GM12891 (cell line): ENCODE measurements at regions not wholly inside any gene's neighbourhood (a gene's known extent, or its start where the extent isn't known, plus 50 kb on each side); places are given as distances from the start of the nearest gene placed in this dataset.

ENCODE experiments used
- DNase-seq: peaks from one replicate; pipeline ENCODE4 v3.0.0; 2011; ENCODE audit warnings: low spot score; ENCODE audit not compliant: insufficient read length
- FAIRE-seq: peaks from 2 replicates; lab custom pipeline; 2011; peaks lifted over from hg19 to GRCh38; lab: Jason Lieb, UNC
- PAX5 ChIP-seq: IDR thresholded peaks from 2 replicates; pipeline ENCODE4 v1.6.1; 2011; ENCODE audit warnings: low read length, moderate library complexity, mild to moderate bottlenecking; ENCODE audit not compliant: insufficient read depth, severe bottlenecking
- POLR2A ChIP-seq: IDR thresholded peaks from 2 replicates; pipeline ENCODE4 v1.6.1; 2011; ENCODE audit warnings: low read depth, low read length, control low read depth
- POLR2AphosphoS5 ChIP-seq: IDR thresholded peaks from 2 replicates; pipeline ENCODE4 v1.6.1; 2011; ENCODE audit warnings: low read depth, low read length, control low read depth
- POU2F2 ChIP-seq: IDR thresholded peaks from 2 replicates; pipeline ENCODE4 v1.6.1; 2011; ENCODE audit warnings: low read depth, mild to moderate bottlenecking, control low read depth, low read length, moderate library complexity
- SPI1 ChIP-seq: IDR thresholded peaks from 2 replicates; pipeline ENCODE4 v1.6.1; 2011; ENCODE audit warnings: low read depth, low read length, control low read depth
- TAF1 ChIP-seq: IDR thresholded peaks from 2 replicates; pipeline ENCODE4 v1.6.1; 2011; ENCODE audit warnings: low read depth, low read length, control low read depth

- TF ChIP-seq POU2F2 (no peak), POLR2A (no peak), POLR2AphosphoS5 (no peak), SPI1 (no peak), TAF1 (no peak), PAX5 (no peak)
- no peak for FAIRE-seq
- DNase-seq = no peak
Measured at GRCh38 chr2:107354175-107354574, 468.2 kb upstream of the ST6GAL2 start.

DNA sequence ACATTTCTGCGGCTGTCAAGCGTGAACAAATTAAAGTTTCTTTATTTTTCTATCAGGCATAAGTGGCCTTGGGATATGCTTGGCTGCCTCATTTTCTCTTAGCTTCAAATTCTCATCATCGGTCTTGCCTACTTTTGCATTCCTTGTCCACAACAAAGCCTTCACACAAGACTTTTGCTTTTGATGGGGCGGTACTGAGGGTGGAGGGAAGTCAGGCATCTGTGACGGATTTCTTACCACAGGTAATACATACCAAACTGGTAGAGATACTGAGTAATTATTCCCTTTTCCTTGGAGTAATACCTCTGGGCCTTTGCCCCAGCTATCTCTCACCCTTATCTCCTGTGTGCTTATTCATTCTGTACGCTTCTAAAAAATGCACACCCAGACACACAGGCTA lies 468.3 kb upstream of the RGPD4 start:
- FAIRE-seq = no peak
- no peak for DNase-seq
- no peak for TF ChIP-seq POLR2A
- TF ChIP-seq TAF1 = no peak
- TF ChIP-seq SPI1 = no peak
- no peak for TF ChIP-seq POU2F2
- no peak for TF ChIP-seq POLR2AphosphoS5
- no peak for TF ChIP-seq PAX5

- DNase-seq = no peak
- no peak for FAIRE-seq
- TF ChIP-seq SPI1 (no peak), POU2F2 (no peak), PAX5 (no peak), TAF1 (no peak), POLR2A (no peak), POLR2AphosphoS5 (no peak)
Measured at GRCh38 chr2:107359021-107359420, 467.7 kb upstream of the RGPD4 start.

DNA sequence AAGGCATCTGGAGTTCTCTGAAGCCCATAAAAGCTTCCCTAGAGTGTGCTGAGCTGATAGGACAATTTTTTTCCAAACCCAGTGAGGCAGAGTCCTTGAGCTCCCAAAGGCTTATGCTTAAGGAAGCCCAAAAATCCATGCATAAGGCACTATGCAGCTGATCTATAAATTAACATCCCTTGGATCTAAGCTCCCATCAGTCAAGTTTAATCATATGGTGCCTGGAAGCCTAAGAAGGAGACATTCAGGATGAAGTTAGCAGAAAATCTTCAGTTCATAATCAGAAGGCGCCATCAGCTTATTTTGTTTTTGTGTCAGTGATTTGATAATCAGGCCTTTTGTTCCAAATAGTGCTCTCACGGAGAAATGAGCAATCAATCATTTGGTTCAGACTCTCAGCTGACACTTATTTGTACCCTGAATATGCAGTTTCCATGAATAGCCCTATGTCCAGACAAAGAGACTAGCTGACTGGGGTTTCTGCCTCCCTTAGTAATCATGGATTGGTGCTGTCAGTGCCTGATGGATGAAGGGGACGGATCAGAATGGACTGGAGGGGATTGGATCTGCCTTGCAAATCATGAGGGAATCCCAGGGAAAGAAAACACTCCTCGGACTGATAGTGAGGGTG lies 464.8 kb upstream of the RGPD4 start:
- FAIRE-seq (no peak), DNase-seq (no peak)
- no peak for TF ChIP-seq TAF1
- TF ChIP-seq POLR2AphosphoS5 = no peak
- TF ChIP-seq POU2F2 = no peak
- TF ChIP-seq SPI1 = no peak
- no peak for TF ChIP-seq PAX5
- TF ChIP-seq POLR2A = no peak

DNA sequence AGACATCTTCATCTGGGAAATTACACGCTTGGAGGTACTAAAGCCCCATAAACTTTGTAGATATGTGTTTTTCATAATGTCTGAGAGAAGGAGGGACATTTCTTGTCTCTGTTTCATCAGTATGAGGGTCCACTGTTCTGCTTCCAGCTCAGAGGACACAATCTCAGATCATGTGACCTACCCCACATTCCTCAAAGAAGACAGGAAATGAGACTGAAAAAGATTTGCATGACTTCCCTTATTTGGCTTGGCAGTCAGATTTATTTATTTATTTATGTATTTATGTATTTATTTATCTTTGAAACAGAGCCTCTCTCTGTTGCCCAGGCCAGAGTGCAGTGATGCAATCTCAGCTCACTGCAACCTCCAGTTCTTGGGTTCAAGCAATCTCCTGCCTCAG lies 463.7 kb upstream of the RGPD4 start:
- no peak for TF ChIP-seq POLR2A
- TF ChIP-seq POLR2AphosphoS5 = no peak
- TF ChIP-seq SPI1 = no peak
- no peak for TF ChIP-seq TAF1
- TF ChIP-seq PAX5 = no peak
- TF ChIP-seq POU2F2 = no peak
- DNase-seq (no peak), FAIRE-seq (no peak)

- DNase-seq (no peak), FAIRE-seq (no peak)
- TF ChIP-seq POLR2A = no peak
- no peak for TF ChIP-seq POU2F2
- no peak for TF ChIP-seq POLR2AphosphoS5
- TF ChIP-seq PAX5 = no peak
- TF ChIP-seq SPI1 = no peak
- TF ChIP-seq TAF1 = no peak
Measured at GRCh38 chr2:107363806-107364205, 462.9 kb upstream of the RGPD4 start.

DNA sequence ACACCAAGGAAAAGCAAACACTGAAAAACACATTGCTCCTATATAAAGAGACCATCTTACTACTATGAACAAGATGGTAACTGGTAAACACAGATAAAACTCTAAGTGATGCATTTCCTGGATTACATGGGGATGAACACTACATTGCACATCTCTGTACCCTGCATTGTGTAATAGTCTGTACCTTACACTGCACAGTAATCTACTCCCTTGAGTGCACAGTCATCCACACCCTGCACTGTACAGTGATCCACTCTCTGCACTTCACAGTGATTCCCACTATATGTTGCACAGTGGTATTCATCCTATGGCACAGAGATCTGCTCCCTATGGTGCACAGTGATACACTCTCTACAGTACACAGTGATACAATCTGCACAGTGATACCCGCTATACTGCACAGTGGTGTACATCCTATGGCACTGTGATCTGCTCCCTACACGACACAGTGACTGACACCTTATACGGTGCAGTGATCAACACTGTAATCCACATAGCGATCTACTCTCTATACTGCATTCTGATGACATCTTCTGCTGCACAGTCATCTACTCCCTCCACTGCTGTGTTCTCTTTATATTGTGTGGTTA lies 462.2 kb upstream of the RGPD4 start:
- no peak for DNase-seq
- no peak for FAIRE-seq
- no peak for TF ChIP-seq POLR2A
- no peak for TF ChIP-seq POU2F2
- TF ChIP-seq TAF1 = no peak
- TF ChIP-seq SPI1 = no peak
- TF ChIP-seq PAX5 = no peak
- TF ChIP-seq POLR2AphosphoS5 = no peak

GRCh38 chr2:107374249-107374648 lies 452.4 kb upstream of the RGPD4 start:
- TF ChIP-seq SPI1 (no peak), POU2F2 (no peak), TAF1 (no peak), POLR2AphosphoS5 (no peak), PAX5 (no peak), POLR2A (no peak)
- FAIRE-seq (no peak), DNase-seq (no peak)

DNA sequence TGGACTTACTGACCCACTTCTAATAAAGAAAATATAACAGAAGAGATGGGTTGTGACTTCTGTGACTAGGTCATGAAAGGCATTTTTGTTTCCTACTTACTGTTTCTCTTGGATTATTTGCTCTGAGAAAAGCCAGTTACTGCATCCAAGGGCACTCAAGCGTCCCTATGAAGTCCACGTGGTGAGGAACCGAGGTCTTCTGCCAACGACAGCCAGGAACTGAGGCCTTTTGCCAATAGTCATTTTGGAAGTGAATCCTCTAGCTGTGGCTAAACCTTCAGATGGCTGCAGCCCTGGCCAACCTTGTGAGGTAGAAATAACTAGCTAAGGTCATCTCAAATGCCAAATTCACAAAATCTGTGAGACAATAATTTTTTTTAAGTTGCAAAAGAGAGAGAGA lies 449.8 kb upstream of the RGPD4 start:
- DNase-seq = no peak
- TF ChIP-seq PAX5 (no peak), TAF1 (no peak), POU2F2 (no peak), SPI1 (no peak), POLR2A (no peak), POLR2AphosphoS5 (no peak)
- FAIRE-seq = no peak

GRCh38 chr2:107380912-107381311 lies 445.8 kb upstream of the RGPD4 start:
- DNase-seq = no peak
- no peak for FAIRE-seq
- TF ChIP-seq SPI1 = no peak
